Hypothalamus (tissue), 51 donors: ENCODE measurements at regions not wholly inside any gene's neighbourhood (a gene's known extent, or its start where the extent isn't known, plus 50 kb on each side); places are given as distances from the start of the nearest gene placed in this dataset.
"Not testable (repeated sequence)": the region's sequence is repeated elsewhere in the genome, so short reads cannot be mapped to it uniquely, and the experiment has no call there.

Experiments used
- DNase-seq, 51 donors: peaks; one replicate each; lab custom pipeline; 2025; lab: John Stamatoyannopoulos, UW

- not testable (repeated sequence) for DNase-seq
Observed at GRCh38 chr5:34096033-34096432, 53.0 kb upstream of the C1QTNF3 start.

GRCh38 chr5:34099891-34100290, 56.9 kb upstream of the C1QTNF3 start:
- DNase-seq: not testable (repeated sequence)

- not testable (repeated sequence) for DNase-seq
Observed at GRCh38 chr5:34101567-34101966, 58.6 kb upstream of the C1QTNF3 start.

GRCh38 chr5:34108897-34109296, 65.9 kb upstream of the C1QTNF3 start:
- DNase-seq: not testable (repeated sequence)

- not testable (repeated sequence) for DNase-seq
Observed at GRCh38 chr5:34124280-34124679, 81.3 kb upstream of the C1QTNF3 start.

GRCh38 chr5:34125354-34125753, 82.3 kb upstream of the C1QTNF3 start:
- not testable (repeated sequence) for DNase-seq

- DNase-seq: not testable (repeated sequence)
Observed at GRCh38 chr5:34126741-34127140, 83.7 kb upstream of the C1QTNF3 start.

GRCh38 chr5:34127818-34128217, 84.8 kb upstream of the C1QTNF3 start:
- DNase-seq: not testable (repeated sequence)

- DNase-seq: not testable (repeated sequence)
Observed at GRCh38 chr5:34128890-34129289, 85.9 kb upstream of the C1QTNF3 start.

GRCh38 chr5:34154988-34155387, 112.0 kb upstream of the C1QTNF3 start:
- not testable (repeated sequence) for DNase-seq

- DNase-seq: not testable (repeated sequence)
Observed at GRCh38 chr5:34156703-34157414, 113.8 kb upstream of the C1QTNF3 start.

- not testable (repeated sequence) for DNase-seq
Observed at GRCh38 chr5:34160904-34161303, 117.9 kb upstream of the C1QTNF3 start.

- DNase-seq: not testable (repeated sequence)
Observed at GRCh38 chr5:34171398-34171797, 128.4 kb upstream of the C1QTNF3 start.

GRCh38 chr5:34179453-34180190, 136.6 kb upstream of the C1QTNF3 start:
- DNase-seq: not testable (repeated sequence)

- not testable (repeated sequence) for DNase-seq
Observed at GRCh38 chr5:34180225-34180624, 137.2 kb upstream of the C1QTNF3 start.

- DNase-seq: not testable (repeated sequence)
Observed at GRCh38 chr5:34180940-34181614, 138.1 kb upstream of the C1QTNF3 start.

GRCh38 chr5:34185005-34185404, 142.0 kb upstream of the C1QTNF3 start:
- DNase-seq: not testable (repeated sequence)

- DNase-seq: not testable (repeated sequence)
Observed at GRCh38 chr5:34185572-34185971, 142.6 kb upstream of the C1QTNF3 start.

- DNase-seq: not testable (repeated sequence)
Observed at GRCh38 chr5:34186108-34186507, 143.1 kb upstream of the C1QTNF3 start.

GRCh38 chr5:34186865-34187264, 143.9 kb upstream of the C1QTNF3 start:
- not testable (repeated sequence) for DNase-seq

GRCh38 chr5:34187441-34187840, 144.4 kb upstream of the C1QTNF3 start:
- not testable (repeated sequence) for DNase-seq
